ENCODE measurements at regions not wholly inside any gene's neighbourhood (a gene's known extent, or its start where the extent isn't known, plus 50 kb on each side); places are given as distances from the start of the nearest gene placed in this dataset.

GRCh38 chr11:88402784-88403183 lies 65.2 kb upstream of the CTSC start:
- no CpG with 5 or more reads among the region's 5 CpGs for WGBS (ENCODE audit: extremely low coverage, insufficient read length, low lambda C conversion rate)
- Histone ChIP-seq H3T11ph (ENCODE audit: low read length) (no peak overlapping the region), H3K27me3 (ENCODE audit: insufficient read depth, low read length) (no peaks in the 10 kb centered on the region), H3K9me3 (ENCODE audit: control insufficient read depth, low read depth, low read length) (no peaks in the 10 kb centered on the region), H2BK5ac (ENCODE audit: insufficient read length, low read length) (no peak overlapping the region), H3K4me2 (ENCODE audit: insufficient read depth, insufficient read length, low read length) (no peak overlapping the region), H2BK12ac (ENCODE audit: insufficient read length, low read depth, low read length) (no peak overlapping the region), H3K56ac (ENCODE audit: insufficient read length, low read depth, low read length) (no peak overlapping the region), H3K18ac (ENCODE audit: insufficient read length, low read depth, low read length) (no peak overlapping the region), H4K5ac (ENCODE audit: insufficient read length, low read depth, low read length) (no peak overlapping the region), H3K79me1 (ENCODE audit: insufficient read depth, low read depth, low read length, poor library complexity, severe bottlenecking) (no peaks in the 10 kb centered on the region), H2AFZ (ENCODE audit: low read length) (no peak overlapping the region), H4K91ac (ENCODE audit: insufficient read length, low read depth, low read length) (no peak overlapping the region), H3K14ac (ENCODE audit: insufficient read depth, low read length) (no peak overlapping the region), H2BK15ac (ENCODE audit: low read depth, low read length) (no peak overlapping the region), H4K20me1 (ENCODE audit: control insufficient read depth, insufficient read depth, insufficient read length) (no peaks in the 10 kb centered on the region), H3K4ac (ENCODE audit: low read depth, low read length) (no peak overlapping the region), H3K79me2 (ENCODE audit: insufficient read depth, low read length) (no peaks in the 10 kb centered on the region), H3K9ac (ENCODE audit: extremely low read depth, insufficient read length, low read length) (no peak overlapping the region), H3K23ac (ENCODE audit: insufficient read length, low read depth, low read length) (no peak overlapping the region), H3K4me1 (ENCODE audit: insufficient read depth, low read length) (no peaks in the 10 kb centered on the region), H2BK120ac (ENCODE audit: low read depth, low read length, poor library complexity, severe bottlenecking) (no peak overlapping the region), H2AK5ac (ENCODE audit: insufficient read length, low read length) (no peak overlapping the region), H2BK20ac (ENCODE audit: low read depth, low read length, poor library complexity, severe bottlenecking) (no peak overlapping the region), H4K8ac (replicated peaks; ENCODE audit: insufficient read length, low read depth, low read length) (no peak overlapping the region), H3K23me2 (ENCODE audit: insufficient read length, low read depth, low read length, poor library complexity, severe bottlenecking) (no peaks in the 10 kb centered on the region), H3K27ac (ENCODE audit: insufficient read length, low read depth, low read length) (no peak overlapping the region)
- Mint-ChIP-seq H3K27ac (no peak overlapping the region), H3K36me3 (ENCODE audit: insufficient read depth in 1 of 3, low read depth in 3 of 3) (no peaks in the 10 kb centered on the region), H3K27me3 (ENCODE audit: low read depth) (no peaks in the 10 kb centered on the region), H3K9me3 (no peaks in the 10 kb centered on the region), H3K4me3 (no peak overlapping the region; a peak in 1 of 5 replicates), H3K4me1 (peaks cover 4% of the 10 kb centered on the region in 2 experiments)
- no peak for TF ChIP-seq CTCF (conservative IDR thresholded peaks at IDR 0.05)
- no peak for DNase-seq
